HPDE6-E6E7 (cell line): ENCODE measurements at regions not wholly inside any gene's neighbourhood (a gene's known extent, or its start where the extent isn't known, plus 50 kb on each side); places are given as distances from the start of the nearest gene placed in this dataset.
"Not testable (repeated sequence)": the region's sequence is repeated elsewhere in the genome, so short reads cannot be mapped to it uniquely, and the experiment has no call there.

Experiments used
- DNase-seq: peaks from one replicate; pipeline ENCODE4 v3.0.0; 2011; ENCODE audit warnings: missing footprints; ENCODE audit errors: extremely low spot score

DNA sequence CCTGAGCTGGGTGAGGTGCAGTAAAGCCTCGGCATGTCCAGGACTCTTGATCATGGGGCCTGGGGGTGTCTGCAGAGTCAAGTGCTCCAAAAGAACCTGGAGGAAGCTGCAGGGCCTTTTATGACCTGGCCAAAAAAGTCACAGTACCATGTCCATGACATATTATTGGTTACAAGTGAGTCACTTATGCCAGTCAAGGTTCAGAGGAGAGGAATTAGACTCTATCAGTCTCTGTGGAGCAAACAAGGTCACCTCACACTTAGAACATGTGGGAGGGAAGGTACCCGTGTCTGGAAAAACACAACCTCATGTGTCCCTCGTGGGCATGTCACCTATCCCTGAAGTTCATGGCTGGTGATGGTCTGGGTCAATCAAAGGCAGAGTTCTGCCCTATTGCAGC, 465.7 kb downstream of the FBXO15 start:
- no peak for DNase-seq

DNA sequence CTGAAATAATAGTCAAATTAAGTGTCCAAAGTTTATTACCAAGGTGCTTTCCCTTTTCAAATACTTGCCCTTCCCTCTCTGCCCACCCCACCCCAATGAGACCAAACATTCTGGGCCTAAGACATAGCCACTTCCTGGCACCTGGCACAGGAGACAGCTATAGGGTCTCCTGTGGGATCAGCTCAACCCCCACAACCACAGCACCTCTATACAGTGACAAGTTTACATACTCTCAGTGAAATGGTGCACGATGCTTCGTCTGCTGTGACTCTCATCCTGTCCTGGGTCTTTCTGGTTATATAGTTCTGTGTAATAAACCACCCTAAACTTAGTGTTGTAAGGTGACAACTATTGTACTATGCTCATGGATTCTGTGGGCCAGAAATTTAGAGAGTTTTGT, 466.2 kb downstream of the FBXO15 start:
- DNase-seq = no peak

DNA sequence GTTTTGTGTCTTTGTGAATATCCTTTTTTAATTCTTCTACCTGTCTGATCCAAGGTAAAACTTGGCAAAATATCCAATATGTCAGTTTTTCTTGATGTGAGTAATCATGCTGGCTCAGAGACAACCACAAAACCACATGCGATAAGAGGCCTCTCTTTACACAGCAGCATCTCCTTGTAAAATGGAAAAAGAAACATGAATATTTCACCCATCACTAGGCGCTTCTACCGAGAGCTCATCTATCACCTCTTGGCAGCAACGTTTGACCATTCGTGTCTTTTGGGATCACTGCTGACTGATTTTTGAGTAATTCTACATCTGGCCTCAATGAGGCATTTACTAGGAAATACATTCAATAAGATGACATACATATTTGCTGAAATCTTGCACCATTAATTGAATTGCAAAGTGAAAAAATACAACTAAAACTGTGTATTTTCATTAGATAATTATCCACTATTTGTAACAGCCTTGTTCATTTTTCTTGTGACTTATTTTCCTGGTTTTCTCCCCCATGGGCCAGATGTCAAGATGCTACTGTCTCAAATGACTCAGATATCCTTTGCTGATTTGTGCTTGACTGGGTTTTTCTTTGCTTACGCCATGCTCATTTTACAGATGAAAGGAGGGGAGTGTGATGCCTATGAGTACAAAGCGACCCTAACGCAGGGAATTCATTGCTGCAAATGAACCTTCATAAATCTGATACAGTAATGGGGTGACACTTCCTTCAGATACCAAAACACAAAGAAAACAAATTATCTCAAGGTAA, 467.5 kb downstream of the FBXO15 start:
- no peak for DNase-seq

DNA sequence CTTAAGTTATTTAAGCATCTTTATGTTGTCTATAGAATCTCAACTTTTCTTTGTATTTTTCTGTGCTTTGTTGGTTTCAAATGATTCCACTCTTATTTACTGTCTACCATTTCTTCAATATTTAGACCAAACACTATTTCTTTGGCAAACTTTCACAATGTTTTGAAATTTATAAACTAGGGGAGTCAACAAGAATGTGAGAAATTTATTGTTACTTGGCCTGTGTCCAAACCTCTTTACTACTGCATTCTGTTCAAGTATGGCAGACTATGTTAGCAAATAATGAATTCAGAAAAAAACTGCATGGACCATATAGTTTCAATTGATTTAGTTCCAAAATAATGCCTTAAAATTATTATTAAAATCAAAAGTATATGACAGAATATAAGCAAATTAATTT, 470.2 kb downstream of the FBXO15 start:
- DNase-seq = no peak

DNA sequence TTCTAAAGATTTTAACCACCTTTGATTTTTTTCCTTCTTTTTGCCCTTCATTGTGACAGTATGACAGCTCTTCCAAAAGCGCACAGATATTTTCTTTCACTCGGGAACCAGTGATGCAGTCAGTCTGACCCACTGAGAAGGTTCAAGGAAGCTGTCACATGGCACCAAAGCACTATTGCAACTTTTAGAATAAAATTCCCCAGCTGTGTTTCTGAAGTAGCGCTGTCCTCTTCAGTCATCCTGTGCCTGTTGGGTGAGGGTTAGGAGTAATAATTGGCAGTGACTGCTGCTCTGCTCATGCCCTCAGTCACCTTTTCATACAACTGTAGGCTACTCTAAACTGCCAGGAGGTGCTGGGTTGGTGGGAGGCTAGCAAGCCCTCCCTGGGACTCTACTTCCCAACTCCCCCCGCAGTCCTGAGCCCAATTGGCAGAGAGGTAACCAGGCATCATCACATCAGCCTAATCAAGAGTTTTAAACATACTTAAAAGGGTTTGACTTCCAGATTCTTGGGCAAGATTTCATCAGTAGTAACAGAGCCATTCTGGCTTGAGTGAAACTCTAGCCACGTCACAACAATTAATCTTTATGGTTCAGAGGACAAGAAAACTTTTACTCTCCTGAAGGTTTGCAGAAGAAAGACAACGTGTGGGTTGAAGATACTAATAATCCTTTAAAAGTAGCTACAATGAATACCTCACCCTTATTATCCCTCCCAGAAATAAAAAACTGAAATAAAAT, 473.3 kb downstream of the FBXO15 start:
- DNase-seq = no peak

GRCh38 chr18:73671480-73671879, 476.2 kb downstream of the FBXO15 start:
- not testable (repeated sequence) for DNase-seq

GRCh38 chr18:73670524-73670923, 477.1 kb downstream of the FBXO15 start:
- peak; percentile 72 for DNase-seq

- DNase-seq = no peak
Observed at GRCh38 chr18:73670039-73670438, 477.6 kb downstream of the FBXO15 start.

DNA sequence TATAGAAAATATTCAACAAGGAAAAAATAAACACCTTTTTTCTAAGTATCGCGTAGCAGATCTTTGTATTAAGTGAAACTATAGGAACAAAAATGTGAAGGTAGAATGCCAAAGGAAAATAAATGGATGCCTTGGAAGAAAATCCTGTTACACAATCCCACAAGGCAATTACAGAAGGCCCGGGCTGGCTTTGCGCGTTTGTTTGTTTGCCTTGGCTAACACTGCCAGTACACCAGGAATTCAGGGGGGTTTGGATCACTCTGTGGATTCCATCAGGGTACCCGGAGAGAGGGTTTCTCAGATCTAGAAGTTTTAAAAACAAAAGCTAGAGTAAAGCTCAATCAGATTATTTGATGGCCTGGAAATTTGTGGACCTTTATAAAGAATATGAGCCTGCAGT, 478.3 kb downstream of the FBXO15 start:
- DNase-seq = no peak

DNA sequence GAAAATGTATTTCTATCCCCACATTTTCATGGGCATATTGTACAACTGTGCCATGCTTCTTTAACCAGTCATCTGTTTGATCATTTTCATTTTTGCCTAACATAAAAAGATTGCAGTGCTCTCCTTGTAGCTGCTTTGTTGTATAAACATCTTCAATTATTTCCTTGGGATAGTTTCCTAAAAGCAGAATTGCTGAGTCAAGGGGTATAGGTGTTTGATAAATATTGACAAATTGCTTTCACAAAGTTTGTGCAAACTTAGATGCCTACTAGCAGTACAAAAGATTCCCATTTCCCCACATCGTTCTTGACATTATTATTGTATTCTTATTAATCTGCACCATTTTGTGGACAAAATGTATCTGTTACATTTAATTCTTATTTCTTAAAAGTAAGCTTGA, 479.6 kb downstream of the FBXO15 start:
- DNase-seq = no peak

GRCh38 chr18:73666772-73667171, 480.9 kb downstream of the FBXO15 start:
- no peak for DNase-seq

DNA sequence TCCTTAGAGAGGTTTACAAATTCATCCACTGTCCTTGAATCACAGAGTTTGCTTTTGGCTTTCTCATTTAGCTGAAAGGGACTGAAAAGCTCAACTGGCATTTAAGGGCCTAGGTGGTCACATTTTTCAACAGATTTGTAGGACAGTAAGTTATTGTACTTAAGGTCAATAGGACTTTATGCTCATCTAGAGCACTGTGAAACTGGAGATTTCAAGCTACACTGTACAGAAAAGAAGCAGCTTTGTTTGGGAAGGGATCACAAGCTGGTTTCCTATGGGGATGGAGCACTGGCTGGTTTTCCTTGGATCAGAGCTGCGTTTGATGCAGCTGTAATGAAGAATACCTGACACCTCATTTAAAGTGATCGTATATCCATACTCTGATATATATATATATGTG, 482.7 kb downstream of the FBXO15 start:
- DNase-seq = no peak

DNA sequence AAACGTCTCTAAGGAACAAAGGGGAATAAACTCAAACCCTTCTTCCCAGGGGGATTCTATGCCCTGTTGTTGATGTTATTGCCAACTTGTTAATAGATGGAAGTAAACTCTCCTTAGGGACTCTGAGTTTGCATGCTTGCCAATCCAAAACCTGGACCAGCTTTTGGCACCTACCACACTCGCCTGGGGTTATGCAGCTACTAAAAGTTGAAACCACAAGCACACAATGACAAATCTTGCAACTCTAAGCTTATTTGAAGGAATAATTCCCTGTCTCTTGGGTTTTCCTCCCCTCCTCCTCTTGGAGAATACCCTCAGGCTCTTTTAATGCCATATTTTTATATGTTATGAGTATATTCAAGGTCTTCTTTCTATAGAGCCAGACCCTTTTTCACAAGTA, 484.1 kb downstream of the FBXO15 start:
- no peak for DNase-seq

GRCh38 chr18:73662421-73662820, 485.2 kb downstream of the FBXO15 start:
- DNase-seq = no peak

- DNase-seq = no peak
Observed at GRCh38 chr18:73660931-73661856, 486.4 kb downstream of the FBXO15 start.

DNA sequence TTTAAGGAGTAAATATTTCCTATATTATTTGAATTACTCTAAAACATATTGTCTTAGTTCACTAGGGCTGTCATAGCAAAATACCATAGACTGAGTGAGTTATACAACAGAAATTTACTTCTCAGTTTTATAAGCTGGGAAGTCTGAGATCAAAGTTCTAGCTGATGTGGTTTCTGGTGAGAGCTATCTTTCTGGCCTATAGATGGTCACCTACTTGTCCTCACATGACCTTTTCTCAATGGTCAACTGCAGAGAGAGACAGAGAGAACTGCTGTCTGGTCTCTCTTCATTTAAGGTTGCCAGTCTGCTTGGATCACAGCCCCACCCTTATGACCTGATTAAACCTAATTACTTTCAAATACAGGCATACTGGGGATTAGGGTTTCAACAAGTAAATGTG, 490.9 kb downstream of the FBXO15 start:
- DNase-seq = no peak

- DNase-seq = no peak
Observed at GRCh38 chr18:73653827-73654226, 493.8 kb downstream of the FBXO15 start.

DNA sequence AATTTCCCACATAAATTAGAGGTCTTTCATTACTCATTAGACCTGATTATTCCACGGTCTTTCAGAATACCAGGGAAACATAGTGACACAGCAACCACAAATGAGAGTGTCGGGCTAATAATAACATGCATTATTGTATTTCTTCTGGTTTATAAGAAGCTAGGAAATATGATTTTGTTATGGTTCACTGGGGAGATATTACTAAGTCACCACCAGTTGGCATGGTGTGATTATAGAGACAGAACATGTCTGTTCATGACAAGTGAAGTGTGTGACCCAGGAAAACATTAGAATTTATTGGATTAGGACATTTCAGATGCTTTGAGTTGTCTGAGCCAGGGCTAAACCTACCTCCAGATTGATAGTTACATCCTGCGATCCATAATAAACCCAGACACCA, 494.4 kb downstream of the FBXO15 start:
- no peak for DNase-seq

GRCh38 chr18:73647391-73647790, 500.2 kb downstream of the FBXO15 start:
- no peak for DNase-seq

GRCh38 chr18:73646772-73647171, 500.9 kb downstream of the FBXO15 start:
- DNase-seq = no peak

- DNase-seq = no peak
Observed at GRCh38 chr18:73646196-73646595, 501.4 kb downstream of the FBXO15 start.

DNA sequence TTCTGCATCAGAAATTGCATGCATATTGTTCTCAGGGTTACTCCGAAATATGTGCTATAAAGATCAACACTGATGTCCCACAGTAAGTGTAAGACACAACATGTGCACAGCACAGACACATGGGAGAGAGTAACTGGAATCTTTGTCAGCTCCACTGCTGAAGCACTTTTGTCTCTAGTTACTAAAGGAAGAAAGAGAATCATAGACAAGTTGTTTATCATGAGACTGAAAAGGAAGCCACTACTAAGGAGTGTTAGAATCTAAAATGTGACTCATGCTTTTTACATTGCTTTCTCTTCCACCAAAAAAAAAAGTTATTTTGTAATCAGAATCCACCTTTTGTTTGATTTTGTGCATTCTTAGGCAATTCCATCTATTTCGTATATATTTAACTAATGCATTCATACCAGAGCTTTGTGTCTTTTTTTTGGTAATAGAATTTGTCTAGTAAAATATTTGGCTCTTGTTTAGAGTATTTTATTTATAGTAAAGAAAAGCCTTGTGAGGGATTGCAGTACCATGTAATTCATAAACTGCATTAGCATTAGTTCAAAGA, 502.4 kb downstream of the FBXO15 start:
- DNase-seq = no peak
